HepG2 (cell line): ENCODE measurements at regions not wholly inside any gene's neighbourhood (a gene's known extent, or its start where the extent isn't known, plus 50 kb on each side); places are given as distances from the start of the nearest gene placed in this dataset.

ENCODE experiments used
- ATAC-seq: fragments of 200-7000 bp; cut with Tn5 transposase; 3 replicates; pipeline ENCODE4 v1.9.1; 2020; ENCODE audit warnings: mild to moderate bottlenecking, moderate library complexity
- BruUV-seq: library from RNA; stranded (reverse); fragments of 400-500 nt; replicated peaks from 2 replicates; lab custom pipeline; 2021; lab: Mats Ljungman, UMichigan
- CTCF ChIA-PET: fragments of 300-600 bp; formaldehyde crosslinking; extraction: SDS; loops from one replicate; lab custom pipeline; 2021; ENCODE audit warnings: low total read pairs, inconsistent platforms, low intra/inter-chr PET ratio; lab: Yijun Ruan, JAX
- POLR2A ChIA-PET: fragments of 350-600 bp; sonication (Branson Sonifier 250); formaldehyde crosslinking; loops from one replicate; lab custom pipeline; 2020; ENCODE audit warnings: antibody characterized with exemption, inconsistent platforms; lab: Yijun Ruan, JAX
- DNase-seq: peaks from one replicate; pipeline ENCODE4 v3.0.0-alpha.2; 2015; ENCODE audit warnings: low spot score
- FAIRE-seq: peaks from 3 replicates; lab custom pipeline; 2011; peaks lifted over from hg19 to GRCh38; lab: Jason Lieb, UNC
- H2AFZ ChIP-seq: one replicate; pipeline ENCODE4 v1.6.1; 2011; ENCODE audit warnings: low read length, inconsistent platforms
- H3K27ac ChIP-seq: fragments of 300-600 bp; 3 replicates; pipeline ENCODE4 v1.8.0; 2011; ENCODE audit warnings: mixed run types, mild to moderate bottlenecking, mixed read lengths, low read length, inconsistent platforms; ENCODE audit not compliant: insufficient read depth; ENCODE audit errors: extremely low read length
- H3K27me3 ChIP-seq, 2 experiments: fragments of 200-600 bp in 1 of 2; 2 replicates in 1 of 2; 3 replicates in 1 of 2; pipeline versions ENCODE4 v1.6.0 to v1.8.0; 2011; ENCODE audit warnings: low read length in 2 of 2, mild to moderate bottlenecking in 2 of 2, moderate library complexity in 2 of 2, inconsistent platforms in 1 of 2; ENCODE audit not compliant: insufficient read depth in 2 of 2, control insufficient read depth in 1 of 2
- H3K36me3 ChIP-seq, 2 experiments: fragments of 200-600 bp in 1 of 2; replicated peaks in 1 of 2; 2 replicates in 1 of 2; 3 replicates in 1 of 2; pipeline versions ENCODE4 v1.5.1 to v1.8.0; 2011; ENCODE audit warnings: low read length in 2 of 2, inconsistent platforms in 1 of 2; ENCODE audit not compliant: insufficient read depth in 2 of 2, control insufficient read depth in 1 of 2
- H3K4me1 ChIP-seq: 2 replicates; pipeline ENCODE4 v1.5.1; 2012; ENCODE audit warnings: low read length, inconsistent platforms; ENCODE audit not compliant: insufficient read depth
- H3K4me2 ChIP-seq: 2 replicates; pipeline ENCODE4 v1.6.0; 2011; ENCODE audit warnings: low read depth, low read length, inconsistent platforms
- H3K4me3 ChIP-seq, 3 experiments: fragments of 200-600 bp in 1 of 3; sonication (generic), shearing (Covaris generic) in 1 of 3; replicated peaks in 1 of 3; 2 replicates each; pipeline ENCODE4 v1.5.1; 2011 to 2016; ENCODE audit warnings: low read length in 3 of 3, inconsistent platforms in 2 of 3, low read depth in 2 of 3, mild to moderate bottlenecking in 2 of 3, control low read depth in 1 of 3, mixed read lengths in 1 of 3; ENCODE audit not compliant: insufficient read depth in 1 of 3
- H3K79me2 ChIP-seq: one replicate; pipeline ENCODE4 v1.6.1; 2011; ENCODE audit warnings: low read length, inconsistent platforms; ENCODE audit not compliant: insufficient read depth
- H3K9ac ChIP-seq: 2 replicates; pipeline ENCODE4 v1.6.0; 2011; ENCODE audit warnings: mild to moderate bottlenecking, low read depth, low read length, inconsistent platforms; ENCODE audit not compliant: insufficient read depth
- H3K9me3 ChIP-seq: 2 replicates; pipeline ENCODE4 v1.5.1; 2012; ENCODE audit warnings: mild to moderate bottlenecking, low read length
- H4K20me1 ChIP-seq: 2 replicates; pipeline ENCODE4 v1.6.0; 2011; ENCODE audit warnings: inconsistent platforms, mild to moderate bottlenecking, low read length, moderate library complexity; ENCODE audit not compliant: insufficient read depth
- CEBPZ ChIP-seq: IDR thresholded peaks from 2 replicates; pipeline ENCODE4 v1.6.1; 2012; ENCODE audit warnings: low read length, improper control_type of control experiment
- HNF1A ChIP-seq, 2 experiments: sonication (generic) in 1 of 2; formaldehyde crosslinking in 1 of 2; IDR thresholded peaks; 2 replicates each; pipeline versions ENCODE4 v1.4.0 to v1.6.1; 2016 to 2020; ENCODE audit warnings: borderline replicate concordance in 1 of 2, low read depth in 1 of 2, mild to moderate bottlenecking in 1 of 2, missing genetic modification reagents in 1 of 2
- PREB ChIP-seq: sonication (generic); formaldehyde crosslinking; IDR thresholded peaks from 2 replicates; pipeline ENCODE4 v1.4.0; 2020; ENCODE audit warnings: missing genetic modification reagents
- RARG ChIP-seq: sonication (generic); formaldehyde crosslinking; IDR thresholded peaks from 2 replicates; pipeline ENCODE4 v1.4.0; 2020; ENCODE audit warnings: low read depth, mild to moderate bottlenecking, missing genetic modification reagents
- UBTF ChIP-seq: sonication (generic); formaldehyde crosslinking; IDR thresholded peaks from 2 replicates; pipeline ENCODE4 v1.4.0; 2020; ENCODE audit warnings: mild to moderate bottlenecking, missing genetic modification reagents
- ZNF672 ChIP-seq: sonication (generic); formaldehyde crosslinking; IDR thresholded peaks from 2 replicates; pipeline ENCODE4 v1.8.1; 2022; ENCODE audit warnings: missing genetic modification reagents
- ZNF710 ChIP-seq: sonication (generic); formaldehyde crosslinking; IDR thresholded peaks from 2 replicates; pipeline ENCODE4 v1.5.0; 2020; ENCODE audit warnings: mild to moderate bottlenecking, missing genetic modification reagents, borderline replicate concordance
- ZNF768 ChIP-seq: sonication (generic); formaldehyde crosslinking; IDR thresholded peaks from 2 replicates; pipeline ENCODE4 v1.4.0; 2020; ENCODE audit warnings: missing genetic modification reagents
- ZSCAN20 ChIP-seq: sonication (generic); formaldehyde crosslinking; IDR thresholded peaks from 2 replicates; pipeline ENCODE4 v1.4.0; 2020; ENCODE audit warnings: missing genetic modification reagents, mild to moderate bottlenecking, borderline replicate concordance
- WGBS: methylation state at CpG from one replicate; pipeline ENCODE4 v1.1.6; 2017; ENCODE audit warnings: low lambda C conversion rate; 5-methylcytosine and 5-hydroxymethylcytosine counted together
- in situ Hi-C: cut with HindIII; loops from 2 replicates; pipeline ENCODE4 v1.10.0; 2017; ENCODE audit warnings: low pct_unique_long_range_greater_than_20kb; ENCODE audit not compliant: extremely low pct_ligation_motif_present
- intact Hi-C: fragments of 100-400 bp; cut with micrococcal nuclease; formaldehyde crosslinking; loops from one replicate; pipeline ENCODE4 v1.10.0; 2022; ENCODE audit not compliant: unreplicated experiment

- no peaks in the 10 kb centered on the region for H4K20me1 ChIP-seq
- ATAC-seq, result no peak
Observed at GRCh38 chr2:9771101-9771449, 72.2 kb upstream of the TAF1B start.

More at GRCh38 chr2:9771101-9771449, 72.2 kb upstream of the TAF1B start:
- intact Hi-C loops (loop anchor here (5.0 kb wide), 1 partner anchor 214 kb away; the partner anchor contains the start of gene ADAM17), in situ Hi-C loops (no loop called here)
- Histone ChIP-seq H3K27ac (no peak overlapping the region), H3K4me2 (peak overlapping the region; percentile 42; the same call in 1 of the 2 replicates), H3K27me3 (peaks cover 14 to 72% of the 10 kb centered on the region in 2 experiments), H3K9ac (no peak overlapping the region), H3K79me2 (no peaks in the 10 kb centered on the region), H3K4me1 (peaks cover 64% of the 10 kb centered on the region), H2AFZ (no peak overlapping the region), H3K36me3 (no peaks in the 10 kb centered on the region), H3K9me3 (no peaks in the 10 kb centered on the region), H3K4me3 (peak overlapping the region in 1 of 3 experiments; percentile 20; a peak in 1 of 6 replicates)
- CTCF ChIA-PET, result no interaction called here
- DNase-seq (no peak), FAIRE-seq (no peak)
- no TSS peak for BruUV-seq
- POLR2A ChIA-PET, result interaction anchor here (0.6 kb wide), 1 partner anchor 276 kb away, joined by 3 read pairs; no protein-coding TSS in a partner anchor
- TF ChIP-seq PREB (no peak), RARG (CRISPR knock-in tag) (no peak), CEBPZ (no peak), ZSCAN20 (CRISPR knock-in tag) (no peak), UBTF (CRISPR knock-in tag) (0 out of 2 replicates have a peak, but pooled peaks have one; percentile 2), ZNF768 (CRISPR knock-in tag) (peak; percentile 97), ZNF672 (CRISPR knock-in tag) (no peak), ZNF710 (no peak), HNF1A (IDR thresholded peaks at IDR 0.05; ENCODE audit: low read depth) (no peak), HNF1A (CRISPR knock-in tag; IDR thresholded peaks at IDR 0.05; ENCODE audit: borderline replicate concordance) (no peak)
- WGBS, result 31% methylated on average over 5 of the region's 5 CpGs
